ENCODE measurements at regions not wholly inside any gene's neighbourhood (a gene's known extent, or its start where the extent isn't known, plus 50 kb on each side); places are given as distances from the start of the nearest gene placed in this dataset.

- H3K36me3 Mint-ChIP-seq, result no peaks in the 10 kb centered on the region
- H3K4me1 Mint-ChIP-seq, result no peaks in the 10 kb centered on the region
- no peak for DNase-seq
- CTCF ChIA-PET, result no interaction called here
- no peaks in the 10 kb centered on the region for H3K27me3 Mint-ChIP-seq
- H3K4me3 Mint-ChIP-seq, result no peak overlapping the region
- H3K27ac Mint-ChIP-seq, result no peak overlapping the region
- H3K9me3 Mint-ChIP-seq, result no peaks in the 10 kb centered on the region
Measured at GRCh38 chr1:57850176-57850940, 426.5 kb upstream of the DAB1 start.

- Mint-ChIP-seq H3K9me3 (no peaks in the 10 kb centered on the region), H3K36me3 (no peaks in the 10 kb centered on the region), H3K27ac (no peak overlapping the region), H3K4me3 (no peak overlapping the region), H3K4me1 (no peaks in the 10 kb centered on the region), H3K27me3 (no peaks in the 10 kb centered on the region)
- CTCF ChIA-PET, result no interaction called here
- no peak for DNase-seq
Measured at GRCh38 chr1:57848406-57848805, 424.5 kb upstream of the DAB1 start.

GRCh38 chr1:57845041-57845440 lies 421.2 kb upstream of the DAB1 start:
- H3K27ac Mint-ChIP-seq, result no peak overlapping the region
- H3K27me3 Mint-ChIP-seq, result no peaks in the 10 kb centered on the region
- no peak overlapping the region for H3K4me3 Mint-ChIP-seq
- H3K4me1 Mint-ChIP-seq, result no peaks in the 10 kb centered on the region
- no peak for DNase-seq
- peaks cover 10% of the 10 kb centered on the region for H3K9me3 Mint-ChIP-seq
- no peaks in the 10 kb centered on the region for H3K36me3 Mint-ChIP-seq
- CTCF ChIA-PET, result no interaction called here

GRCh38 chr1:57844382-57844980 lies 420.6 kb upstream of the DAB1 start:
- no peaks in the 10 kb centered on the region for H3K4me1 Mint-ChIP-seq
- CTCF ChIA-PET, result no interaction called here
- DNase-seq, result no peak
- peaks cover 11% of the 10 kb centered on the region for H3K9me3 Mint-ChIP-seq
- no peak overlapping the region for H3K27ac Mint-ChIP-seq
- no peaks in the 10 kb centered on the region for H3K36me3 Mint-ChIP-seq
- H3K4me3 Mint-ChIP-seq, result no peak overlapping the region
- H3K27me3 Mint-ChIP-seq, result no peaks in the 10 kb centered on the region

DNA sequence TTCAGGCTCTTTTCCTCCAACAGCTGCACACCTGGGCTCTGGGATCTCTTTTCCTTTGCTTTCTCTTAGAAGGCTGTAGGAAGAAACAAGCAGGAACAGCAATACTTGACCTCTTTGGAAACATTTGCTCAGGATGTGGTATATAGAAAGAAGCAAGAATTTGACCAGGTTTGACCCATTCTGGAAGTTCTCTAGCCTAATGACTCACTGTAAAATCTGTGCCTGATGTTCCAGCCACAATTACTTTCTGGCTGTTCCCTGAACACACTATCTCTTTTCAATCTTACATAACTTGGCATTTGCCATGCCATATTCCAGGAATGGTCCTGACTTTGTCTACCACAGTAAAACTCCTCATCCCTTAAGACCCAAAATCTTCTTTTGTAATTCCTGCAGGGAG lies 419.9 kb upstream of the DAB1 start:
- Mint-ChIP-seq H3K4me3 (no peak overlapping the region), H3K27me3 (no peaks in the 10 kb centered on the region), H3K9me3 (peaks cover 11% of the 10 kb centered on the region), H3K4me1 (no peaks in the 10 kb centered on the region), H3K27ac (no peak overlapping the region), H3K36me3 (no peaks in the 10 kb centered on the region)
- CTCF ChIA-PET, result no interaction called here
- no peak for DNase-seq

- H3K27ac Mint-ChIP-seq, result no peak overlapping the region
- no peaks in the 10 kb centered on the region for H3K36me3 Mint-ChIP-seq
- H3K27me3 Mint-ChIP-seq, result no peaks in the 10 kb centered on the region
- no peaks in the 10 kb centered on the region for H3K4me1 Mint-ChIP-seq
- H3K9me3 Mint-ChIP-seq, result peaks cover 11% of the 10 kb centered on the region
- no peak for DNase-seq
- no peak overlapping the region for H3K4me3 Mint-ChIP-seq
- CTCF ChIA-PET, result no interaction called here
Measured at GRCh38 chr1:57839526-57839925, 415.7 kb upstream of the DAB1 start.

DNA sequence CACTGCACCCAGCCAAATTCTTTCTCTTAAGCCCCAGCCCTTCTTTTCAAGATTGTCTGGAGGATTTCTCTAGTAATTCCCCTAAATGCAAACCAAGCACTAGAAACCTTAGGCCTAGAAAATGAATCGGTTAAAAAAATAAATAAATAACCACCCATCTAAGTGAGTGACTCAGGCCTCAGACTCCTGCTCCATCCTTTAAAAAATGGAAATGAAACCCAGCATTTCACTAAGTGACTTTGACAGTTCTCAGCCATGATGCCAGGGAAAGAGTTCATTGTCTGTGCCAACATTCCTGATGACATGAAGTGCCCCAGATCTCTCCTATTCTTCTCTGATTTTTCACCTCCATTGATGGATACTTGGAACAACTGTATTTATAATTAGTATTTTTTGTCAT lies 415.2 kb upstream of the DAB1 start:
- H3K27me3 Mint-ChIP-seq, result no peaks in the 10 kb centered on the region

GRCh38 chr1:57835620-57836019 lies 411.8 kb upstream of the DAB1 start:
- no peak overlapping the region for H3K27ac Mint-ChIP-seq
- no peak overlapping the region for H3K4me3 Mint-ChIP-seq
- H3K36me3 Mint-ChIP-seq, result no peaks in the 10 kb centered on the region
- peaks cover 4% of the 10 kb centered on the region for H3K9me3 Mint-ChIP-seq
- no peak for DNase-seq
- H3K27me3 Mint-ChIP-seq, result no peaks in the 10 kb centered on the region
- CTCF ChIA-PET, result no interaction called here
- no peaks in the 10 kb centered on the region for H3K4me1 Mint-ChIP-seq

More for the DNA sequence above, 415.2 kb upstream of the DAB1 start:
- H3K9me3 Mint-ChIP-seq, result peaks cover 11% of the 10 kb centered on the region
- H3K27ac Mint-ChIP-seq, result no peak overlapping the region
- no peak for DNase-seq
- CTCF ChIA-PET, result interaction anchor here (0.6 kb wide), 1 partner anchor 31 kb away, joined by 3 read pairs; no protein-coding TSS in a partner anchor
- no peak overlapping the region for H3K4me3 Mint-ChIP-seq
- no peaks in the 10 kb centered on the region for H3K36me3 Mint-ChIP-seq
- no peaks in the 10 kb centered on the region for H3K4me1 Mint-ChIP-seq

GRCh38 chr1:57833296-57833695 lies 409.4 kb upstream of the DAB1 start:
- H3K27ac Mint-ChIP-seq, result no peak overlapping the region
- no peaks in the 10 kb centered on the region for H3K4me1 Mint-ChIP-seq
- no peak for DNase-seq
- H3K36me3 Mint-ChIP-seq, result no peaks in the 10 kb centered on the region
- no peak overlapping the region for H3K4me3 Mint-ChIP-seq
- H3K27me3 Mint-ChIP-seq, result no peaks in the 10 kb centered on the region
- no peaks in the 10 kb centered on the region for H3K9me3 Mint-ChIP-seq
- CTCF ChIA-PET, result no interaction called here

DNA sequence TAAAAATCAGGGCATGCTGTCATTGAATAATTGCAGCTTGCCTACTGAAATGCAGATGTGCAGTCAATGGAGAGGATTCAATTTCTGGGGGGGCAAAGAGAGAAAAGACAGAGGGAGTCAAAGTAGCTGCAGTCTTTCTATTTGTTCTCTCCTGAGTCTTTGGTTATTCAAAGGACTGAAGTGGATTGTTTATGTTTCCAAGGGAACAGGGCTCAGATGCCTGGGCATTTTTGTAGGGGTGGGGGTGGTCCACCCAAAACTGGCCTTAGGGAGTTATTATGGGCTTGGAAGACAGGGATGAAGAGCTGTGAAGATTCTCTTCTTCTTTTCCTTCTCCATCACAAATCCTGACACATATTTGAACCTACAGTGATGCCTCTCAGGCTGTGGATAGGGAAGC lies 408.8 kb upstream of the DAB1 start:
- Mint-ChIP-seq H3K27ac (no peak overlapping the region), H3K4me1 (no peaks in the 10 kb centered on the region), H3K4me3 (no peak overlapping the region), H3K27me3 (no peaks in the 10 kb centered on the region), H3K9me3 (no peaks in the 10 kb centered on the region), H3K36me3 (no peaks in the 10 kb centered on the region)
- CTCF ChIA-PET, result no interaction called here
- no peak for DNase-seq

- no peak overlapping the region for H3K4me3 Mint-ChIP-seq
- H3K27ac Mint-ChIP-seq, result no peak overlapping the region
- CTCF ChIA-PET, result no interaction called here
- no peak for DNase-seq
- no peaks in the 10 kb centered on the region for H3K36me3 Mint-ChIP-seq
- no peaks in the 10 kb centered on the region for H3K4me1 Mint-ChIP-seq
- no peaks in the 10 kb centered on the region for H3K27me3 Mint-ChIP-seq
- no peaks in the 10 kb centered on the region for H3K9me3 Mint-ChIP-seq
Measured at GRCh38 chr1:57831624-57832023, 407.8 kb upstream of the DAB1 start.

- Mint-ChIP-seq H3K36me3 (no peaks in the 10 kb centered on the region), H3K27me3 (no peaks in the 10 kb centered on the region), H3K9me3 (no peaks in the 10 kb centered on the region), H3K27ac (no peak overlapping the region), H3K4me3 (no peak overlapping the region), H3K4me1 (no peaks in the 10 kb centered on the region)
- no peak for DNase-seq
- CTCF ChIA-PET, result interaction anchor here (0.6 kb wide), 1 partner anchor 166 kb away, joined by 3 read pairs; no protein-coding TSS in a partner anchor
Measured at GRCh38 chr1:57826535-57826934, 402.7 kb upstream of the DAB1 start.

- no peaks in the 10 kb centered on the region for H3K36me3 Mint-ChIP-seq
- H3K4me3 Mint-ChIP-seq, result no peak overlapping the region
- H3K27me3 Mint-ChIP-seq, result no peaks in the 10 kb centered on the region
- H3K27ac Mint-ChIP-seq, result no peak overlapping the region
- CTCF ChIA-PET, result no interaction called here
- no peaks in the 10 kb centered on the region for H3K4me1 Mint-ChIP-seq
- H3K9me3 Mint-ChIP-seq, result no peaks in the 10 kb centered on the region
- DNase-seq, result no peak
Measured at GRCh38 chr1:57824535-57824934, 400.7 kb upstream of the DAB1 start.

DNA sequence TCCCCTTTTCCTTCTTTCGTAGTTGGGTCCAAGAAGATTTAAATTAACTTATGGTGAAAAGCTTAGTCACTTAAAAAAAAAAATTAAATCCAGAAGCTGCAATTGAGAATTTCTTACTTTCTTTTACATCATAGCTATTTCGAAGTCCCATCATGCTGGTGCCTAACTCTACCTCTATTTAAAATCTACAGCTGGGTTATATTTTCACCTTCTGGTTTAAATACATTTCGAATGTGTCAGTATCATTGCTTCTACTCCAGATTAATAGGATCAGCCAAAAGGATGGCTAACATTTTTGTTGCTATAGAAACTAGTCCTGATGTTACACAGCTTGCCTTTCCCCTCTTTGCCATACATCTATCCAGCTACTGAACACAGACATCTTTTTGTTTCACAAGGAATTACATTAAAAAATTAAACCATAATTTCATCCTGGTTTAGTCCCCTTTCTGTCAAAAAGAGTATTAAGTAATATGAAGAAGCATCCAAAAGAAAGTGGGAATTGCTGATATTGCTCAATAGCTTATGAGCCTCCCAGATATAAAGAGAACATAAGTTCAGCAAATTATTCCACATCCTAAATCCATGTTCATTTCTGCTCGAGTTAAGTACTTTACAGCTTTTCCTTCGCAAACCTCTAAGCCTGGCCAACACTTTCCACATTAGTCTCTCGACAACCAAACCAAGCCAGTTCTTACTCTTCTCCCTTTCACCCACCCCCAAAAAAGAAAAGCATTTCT lies 396.7 kb upstream of the DAB1 start:
- no peaks in the 10 kb centered on the region for H3K4me1 Mint-ChIP-seq
- no peak for DNase-seq
- H3K4me3 Mint-ChIP-seq, result no peak overlapping the region
- H3K36me3 Mint-ChIP-seq, result no peaks in the 10 kb centered on the region
- H3K9me3 Mint-ChIP-seq, result no peaks in the 10 kb centered on the region
- CTCF ChIA-PET, result interaction anchor here (1.0 kb wide), 1 partner anchor 23 kb away, joined by 3 read pairs; no protein-coding TSS in a partner anchor
- H3K27me3 Mint-ChIP-seq, result no peaks in the 10 kb centered on the region
- no peak overlapping the region for H3K27ac Mint-ChIP-seq

GRCh38 chr1:57819893-57820292 lies 396.0 kb upstream of the DAB1 start:
- no peak overlapping the region for H3K27ac Mint-ChIP-seq
- no peaks in the 10 kb centered on the region for H3K27me3 Mint-ChIP-seq
- CTCF ChIA-PET, result no interaction called here

More at GRCh38 chr1:57819893-57820292, 396.0 kb upstream of the DAB1 start:
- Mint-ChIP-seq H3K4me1 (no peaks in the 10 kb centered on the region), H3K9me3 (no peaks in the 10 kb centered on the region), H3K4me3 (no peak overlapping the region), H3K36me3 (no peaks in the 10 kb centered on the region)
- DNase-seq, result no peak
